Ammon's horn (tissue), 1 donor: ENCODE measurements at regions not wholly inside any gene's neighbourhood (a gene's known extent, or its start where the extent isn't known, plus 50 kb on each side); places are given as distances from the start of the nearest gene placed in this dataset.

ENCODE experiments used
- DNase-seq: peaks from one replicate; pipeline ENCODE4 v3.0.0-alpha.2; 2016; ENCODE audit warnings: low spot score

- no peak for DNase-seq
Observed at GRCh38 chr10:117673230-117674010, 130.9 kb downstream of the EMX2 start.

DNA sequence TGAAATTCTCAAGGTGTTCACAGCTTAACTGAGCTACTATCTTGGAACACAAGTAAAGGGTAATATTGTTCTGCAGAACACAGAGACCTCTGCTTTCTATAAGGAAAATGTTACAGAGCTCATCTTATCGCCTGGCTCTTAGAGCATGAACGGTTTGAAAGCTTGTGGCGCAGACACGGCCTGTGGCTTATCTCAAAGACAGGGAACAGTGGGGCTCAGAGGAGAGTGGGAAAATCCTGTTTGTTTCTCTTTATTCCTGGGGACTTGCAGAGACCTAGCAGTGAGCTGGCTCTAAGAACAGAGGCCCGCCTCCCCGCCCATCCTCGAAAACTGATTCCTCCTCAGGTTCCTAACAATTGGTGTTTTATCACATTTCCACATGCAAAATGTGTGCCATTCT is 131.7 kb downstream of the EMX2 start:
- no peak for DNase-seq

GRCh38 chr10:117674646-117675045 is 132.1 kb downstream of the EMX2 start:
- DNase-seq, result no peak

DNA sequence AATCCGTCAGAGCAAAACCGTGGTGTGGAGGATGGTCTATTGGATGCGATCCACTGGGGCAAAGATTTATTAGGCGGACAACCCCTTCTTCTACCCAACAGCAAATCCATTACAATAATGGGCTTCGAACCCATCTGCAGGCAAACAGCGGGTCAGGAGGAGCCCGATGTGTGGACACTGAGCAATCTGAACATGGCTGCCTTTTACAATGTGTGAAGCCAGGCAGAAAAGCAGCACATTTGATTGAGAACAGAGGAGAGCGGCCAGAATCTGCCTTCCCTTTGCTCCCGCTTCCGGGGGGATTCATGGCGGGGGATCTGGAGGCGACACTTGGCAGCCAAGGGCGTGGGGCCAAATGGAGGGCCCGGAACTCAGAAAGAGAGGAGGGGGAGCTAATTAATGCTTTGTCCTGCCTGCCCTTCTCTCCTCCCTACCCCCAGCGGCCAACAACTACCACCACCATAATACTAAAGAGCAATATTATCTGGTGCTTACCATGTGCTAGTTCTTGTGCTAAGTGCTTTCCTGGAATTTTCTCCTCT is 133.0 kb downstream of the EMX2 start:
- DNase-seq, result no peak

- DNase-seq, result no peak
Observed at GRCh38 chr10:117677239-117677638, 134.7 kb downstream of the EMX2 start.

DNA sequence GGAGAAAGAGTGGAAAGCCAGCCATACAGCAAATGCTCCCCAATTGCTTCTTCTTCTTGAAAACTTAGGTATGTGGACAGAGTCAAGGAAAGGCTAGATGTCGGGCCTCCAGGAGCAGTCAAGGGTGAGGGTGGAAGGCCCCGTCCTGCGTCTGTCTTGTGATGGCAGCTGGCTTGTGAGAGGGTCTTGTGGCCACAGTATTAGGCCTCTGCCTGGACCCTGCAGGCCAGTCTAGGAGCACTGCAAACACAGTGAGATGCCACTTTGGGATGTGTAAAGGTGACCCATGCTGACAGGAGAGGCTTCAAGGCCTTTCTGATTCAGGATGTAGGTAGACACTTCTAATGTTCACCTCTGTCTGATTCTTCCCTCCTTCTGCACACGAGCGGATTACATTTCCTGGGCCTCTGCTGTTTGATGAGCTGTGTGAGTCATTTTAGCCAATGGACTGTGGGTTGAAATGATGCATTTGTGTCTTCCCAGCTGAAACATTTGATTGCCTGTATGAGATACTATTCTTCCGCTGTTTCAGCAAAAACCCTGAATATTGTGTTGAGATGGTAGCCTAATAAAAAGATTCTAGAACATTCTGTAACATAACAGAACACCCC is 135.4 kb downstream of the EMX2 start:
- DNase-seq, result no peak

DNA sequence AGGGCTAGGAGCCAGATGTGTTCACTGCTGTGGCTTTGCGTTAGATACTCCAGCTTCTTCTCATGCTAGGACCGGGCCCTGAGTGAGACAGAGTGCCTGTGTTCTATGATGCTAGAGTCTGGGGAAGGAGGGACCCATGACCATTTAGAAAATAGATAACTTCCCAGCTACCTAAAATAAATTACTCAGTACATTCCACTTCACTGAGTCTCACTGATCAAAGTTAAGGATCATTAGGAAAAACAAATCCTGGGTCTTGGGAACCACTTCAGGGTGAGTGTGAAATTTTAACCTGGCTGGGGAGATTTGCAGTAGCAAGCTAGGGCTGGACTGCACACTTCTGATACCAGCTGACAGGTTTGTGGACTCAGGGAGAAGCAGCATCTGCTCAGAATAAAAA is 138.1 kb downstream of the EMX2 start:
- DNase-seq, result no peak

- DNase-seq, result no peak
Observed at GRCh38 chr10:117681104-117681503, 138.6 kb downstream of the EMX2 start.

- DNase-seq, result no peak
Observed at GRCh38 chr10:117684046-117684610, 141.6 kb downstream of the EMX2 start.

GRCh38 chr10:117684672-117685211 is 142.2 kb downstream of the EMX2 start:
- peak; percentile 17 for DNase-seq

- no peak for DNase-seq
Observed at GRCh38 chr10:117685431-117685830, 142.9 kb downstream of the EMX2 start.

- no peak for DNase-seq
Observed at GRCh38 chr10:117686606-117687005, 144.1 kb downstream of the EMX2 start.

GRCh38 chr10:117688358-117688757 is 145.8 kb downstream of the EMX2 start:
- DNase-seq, result no peak

- no peak for DNase-seq
Observed at GRCh38 chr10:117689566-117689965, 147.0 kb downstream of the EMX2 start.

GRCh38 chr10:117690359-117690758 is 147.8 kb downstream of the EMX2 start:
- no peak for DNase-seq

- no peak for DNase-seq
Observed at GRCh38 chr10:117694190-117694589, 151.6 kb downstream of the EMX2 start.

DNA sequence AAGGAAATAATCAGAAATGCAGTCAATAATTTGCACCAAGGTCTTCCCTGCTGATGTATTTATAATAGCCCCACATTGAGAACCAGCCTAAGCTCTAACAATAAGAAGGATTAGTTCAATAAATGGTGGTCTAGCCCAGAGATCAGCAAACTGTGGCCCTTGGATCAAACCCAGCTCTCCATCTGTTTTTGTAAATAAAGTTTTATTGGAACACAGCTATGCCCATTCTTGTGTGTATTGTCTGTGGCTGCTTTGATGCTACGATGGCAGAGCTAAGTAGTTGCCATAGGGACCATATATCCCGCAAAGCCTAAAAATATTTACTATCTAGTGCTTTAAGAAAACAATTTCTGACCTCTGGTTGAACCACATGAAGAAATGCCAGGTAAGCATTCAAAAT is 154.9 kb downstream of the EMX2 start:
- no peak for DNase-seq

GRCh38 chr10:117698809-117699208 is 156.3 kb downstream of the EMX2 start:
- no peak for DNase-seq

- DNase-seq, result no peak
Observed at GRCh38 chr10:117699436-117700075, 157.0 kb downstream of the EMX2 start.

- DNase-seq, result no peak
Observed at GRCh38 chr10:117710181-117710798, 167.7 kb downstream of the EMX2 start.

DNA sequence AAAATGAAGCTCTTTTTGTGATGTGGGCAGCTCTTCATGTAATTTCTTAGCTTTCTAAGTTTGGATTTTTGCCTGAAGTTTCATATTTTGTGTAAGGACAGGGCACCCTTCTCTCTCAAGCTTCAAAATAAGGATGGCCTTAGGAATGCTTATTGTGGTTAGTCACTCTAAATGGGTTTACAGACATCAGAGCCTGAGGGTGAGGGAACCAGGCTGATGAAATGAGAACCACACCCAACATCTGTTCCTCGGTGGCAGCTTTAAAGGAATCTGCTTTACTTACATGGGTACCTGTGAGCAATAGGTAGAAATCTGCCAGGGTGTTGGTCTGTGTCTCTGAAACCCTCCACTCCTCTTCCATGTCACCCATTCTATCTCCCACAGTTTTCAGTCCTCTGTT is 174.3 kb downstream of the EMX2 start:
- DNase-seq, result no peak
